GM23248 (cell line): ENCODE measurements at regions not wholly inside any gene's neighbourhood (a gene's known extent, or its start where the extent isn't known, plus 50 kb on each side); places are given as distances from the start of the nearest gene placed in this dataset.
"Not testable (repeated sequence)": the region's sequence is repeated elsewhere in the genome, so short reads cannot be mapped to it uniquely, and the experiment has no call there.

Experiments
- DNase-seq: peaks from one replicate; pipeline ENCODE4 v3.0.0-alpha.2; 2015
- H2AFZ ChIP-seq: fragments of 200-600 bp; sonication (generic); 2 replicates; pipeline ENCODE4 v1.6.1; 2016; ENCODE audit warnings: antibody characterized with exemption
- H3F3A ChIP-seq: fragments of 200-600 bp; sonication (generic); 2 replicates; pipeline ENCODE4 v1.6.1; 2016; ENCODE audit warnings: mild to moderate bottlenecking, antibody characterized with exemption, mixed run types; ENCODE audit not compliant: insufficient read depth
- H3K27ac ChIP-seq: fragments of 200-600 bp; sonication (generic); 2 replicates; pipeline ENCODE4 v1.5.1; 2016; ENCODE audit warnings: mild to moderate bottlenecking
- H3K27me3 ChIP-seq: fragments of 200-600 bp; sonication (generic); replicated peaks from 2 replicates; pipeline ENCODE4 v1.6.1; 2016; ENCODE audit warnings: mild to moderate bottlenecking; ENCODE audit not compliant: insufficient read depth
- H3K36me3 ChIP-seq: fragments of 200-600 bp; sonication (generic); 2 replicates; pipeline ENCODE4 v1.6.1; 2016; ENCODE audit warnings: low read depth, mild to moderate bottlenecking
- H3K4me1 ChIP-seq: fragments of 200-600 bp; sonication (generic); 2 replicates; pipeline ENCODE4 v1.6.1; 2016; ENCODE audit warnings: mild to moderate bottlenecking; ENCODE audit not compliant: insufficient read depth
- H3K4me2 ChIP-seq: fragments of 200-600 bp; sonication (generic); one replicate; pipeline ENCODE4 v1.6.1; 2016; ENCODE audit warnings: mild to moderate bottlenecking; ENCODE audit not compliant: unreplicated experiment
- H3K4me3 ChIP-seq: fragments of 200-600 bp; sonication (generic); 2 replicates; pipeline ENCODE4 v1.5.1; 2016; ENCODE audit warnings: mild to moderate bottlenecking
- H3K79me2 ChIP-seq: fragments of 200-600 bp; sonication (generic); 2 replicates; pipeline ENCODE4 v1.6.1; 2016; ENCODE audit warnings: mild to moderate bottlenecking; ENCODE audit not compliant: insufficient read depth
- H3K9ac ChIP-seq: fragments of 200-600 bp; sonication (generic); 2 replicates; pipeline ENCODE4 v1.6.1; 2016; ENCODE audit warnings: mild to moderate bottlenecking
- H3K9me2 ChIP-seq: fragments of 200-600 bp; sonication (generic); 2 replicates; pipeline ENCODE4 v1.6.1; 2016; ENCODE audit warnings: mixed run types, mild to moderate bottlenecking, moderate library complexity; ENCODE audit not compliant: insufficient read depth
- H3K9me3 ChIP-seq: fragments of 200-600 bp; sonication (generic); one replicate; pipeline ENCODE4 v1.6.1; 2017; ENCODE audit warnings: low read depth
- H4K20me1 ChIP-seq: fragments of 200-600 bp; sonication (generic); 2 replicates; pipeline ENCODE4 v1.6.0; 2016; ENCODE audit not compliant: insufficient read depth
- WGBS, 2 experiments: methylation state at CpG; one replicate each; pipeline ENCODE4 v1.1.6; 2015 to 2017; ENCODE audit warnings: low lambda C conversion rate in 2 of 2, low coverage in 1 of 2; ENCODE audit errors: missing lambda C conversion rate in 2 of 2; 5-methylcytosine and 5-hydroxymethylcytosine counted together
- in situ Hi-C: fragments of 300-500 bp; cut with MboI; formaldehyde crosslinking; loops from 2 replicates; pipeline ENCODE4 v1.15.0; 2020

- not testable (repeated sequence) for H4K20me1 ChIP-seq, H3K79me2 ChIP-seq, H3K9me2 ChIP-seq, H3K4me1 ChIP-seq, H3K36me3 ChIP-seq, H3K27me3 ChIP-seq, H2AFZ ChIP-seq, H3K27ac ChIP-seq, H3K9ac ChIP-seq, H3K4me3 ChIP-seq, H3F3A ChIP-seq, H3K9me3 ChIP-seq, H3K4me2 ChIP-seq
- DNase-seq, result peak; percentile 67
- WGBS, 2 experiments, result 57 to 69% methylated on average over 5 of the region's 6 CpGs
- in situ Hi-C loops, result loop anchor here (25.0 kb wide), 1 partner anchor 156 kb away; the partner anchor contains the start of genes TTC19 and ZSWIM7
Measured at GRCh38 chr17:15831182-15831581, 99.1 kb downstream of the TBC1D26 start.

- not testable (repeated sequence) for H3K27me3 ChIP-seq, H3F3A ChIP-seq, H3K36me3 ChIP-seq, H2AFZ ChIP-seq, H3K4me2 ChIP-seq, H3K79me2 ChIP-seq, H3K9me2 ChIP-seq, H3K4me1 ChIP-seq, H3K9ac ChIP-seq, H3K9me3 ChIP-seq, H3K4me3 ChIP-seq, DNase-seq, H4K20me1 ChIP-seq, H3K27ac ChIP-seq
- WGBS, 2 experiments, result 91 to 92% methylated on average over 11 of the region's 11 CpGs
- in situ Hi-C loops, result loop anchor here (25.0 kb wide), 1 partner anchor 154 kb away; the partner anchor contains the start of genes TTC19 and ZSWIM7
Measured at GRCh38 chr17:15832921-15833480, 100.9 kb downstream of the TBC1D26 start.

- 38 to 45% methylated on average over 5 of the region's 5 CpGs for WGBS, 2 experiments
- not testable (repeated sequence) for DNase-seq, H3K27ac ChIP-seq, H4K20me1 ChIP-seq, H3K27me3 ChIP-seq, H3K9me3 ChIP-seq, H3K36me3 ChIP-seq, H3K9me2 ChIP-seq, H3K79me2 ChIP-seq, H3K4me1 ChIP-seq, H2AFZ ChIP-seq, H3F3A ChIP-seq, H3K4me2 ChIP-seq, H3K4me3 ChIP-seq, H3K9ac ChIP-seq
- in situ Hi-C loops, result loop anchor here (25.0 kb wide), 1 partner anchor 153 kb away; the partner anchor contains the start of genes TTC19 and ZSWIM7
Measured at GRCh38 chr17:15833890-15834289, 101.8 kb downstream of the TBC1D26 start.

GRCh38 chr17:15835481-15835880 is 103.4 kb downstream of the TBC1D26 start:
- not testable (repeated sequence) for DNase-seq, H3K4me1 ChIP-seq, H3K4me3 ChIP-seq, H2AFZ ChIP-seq, H4K20me1 ChIP-seq, H3K79me2 ChIP-seq, H3K27ac ChIP-seq, H3K9me3 ChIP-seq, H3K9ac ChIP-seq, H3F3A ChIP-seq, H3K4me2 ChIP-seq, H3K9me2 ChIP-seq, H3K27me3 ChIP-seq, H3K36me3 ChIP-seq
- 44 to 47% methylated on average over 2 of the region's 4 CpGs for WGBS, 2 experiments
- in situ Hi-C loops, result loop anchor here (25.0 kb wide), 1 partner anchor 152 kb away; the partner anchor contains the start of genes TTC19 and ZSWIM7

DNA sequence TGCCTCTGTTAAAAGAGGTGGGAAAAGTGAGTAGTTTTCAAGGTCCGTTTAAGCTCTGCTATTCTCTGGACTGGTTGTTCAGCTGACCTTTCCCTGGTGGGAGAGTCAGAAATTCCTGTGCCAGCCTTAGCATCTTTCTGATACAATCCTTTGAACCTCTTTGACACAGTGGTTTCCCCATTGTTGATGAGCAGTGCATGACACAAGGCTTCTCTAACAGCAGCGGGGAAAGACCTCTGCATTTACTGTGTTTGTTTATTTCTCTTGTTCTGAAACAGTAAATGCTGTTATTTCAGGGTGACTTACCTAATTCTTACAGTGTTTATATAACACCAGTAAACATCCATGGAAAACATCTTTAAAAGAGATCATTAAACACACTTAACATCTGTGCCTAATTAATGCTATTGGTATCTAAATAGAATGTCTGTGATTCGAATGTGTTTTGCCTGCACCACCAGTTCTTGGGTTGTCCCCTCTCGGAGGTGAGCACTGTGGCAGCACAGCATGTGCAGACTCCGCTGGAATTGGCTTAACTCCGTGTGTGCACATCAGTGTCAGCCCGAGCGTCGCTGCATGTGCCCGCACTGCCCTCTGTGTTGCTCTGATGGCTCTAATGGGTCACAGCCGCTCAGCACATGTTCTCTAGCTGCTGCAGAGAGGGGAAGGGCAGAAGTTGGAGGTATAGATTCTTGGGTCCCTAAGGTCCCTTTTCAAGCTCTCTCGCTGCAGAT is 104.3 kb downstream of the TBC1D26 start:
- WGBS, 2 experiments, result 41 to 66% methylated on average over 4 to 9 of the region's 12 CpGs
- H3K9ac ChIP-seq, H3K36me3 ChIP-seq, H4K20me1 ChIP-seq, H3K79me2 ChIP-seq, H3K4me3 ChIP-seq, H2AFZ ChIP-seq, H3F3A ChIP-seq, H3K4me2 ChIP-seq, H3K27ac ChIP-seq, H3K9me3 ChIP-seq, H3K4me1 ChIP-seq, DNase-seq, H3K9me2 ChIP-seq, H3K27me3 ChIP-seq: not testable (repeated sequence)
- in situ Hi-C loops, result loop anchor here (25.0 kb wide), 1 partner anchor 151 kb away; the partner anchor contains the start of genes TTC19 and ZSWIM7

DNA sequence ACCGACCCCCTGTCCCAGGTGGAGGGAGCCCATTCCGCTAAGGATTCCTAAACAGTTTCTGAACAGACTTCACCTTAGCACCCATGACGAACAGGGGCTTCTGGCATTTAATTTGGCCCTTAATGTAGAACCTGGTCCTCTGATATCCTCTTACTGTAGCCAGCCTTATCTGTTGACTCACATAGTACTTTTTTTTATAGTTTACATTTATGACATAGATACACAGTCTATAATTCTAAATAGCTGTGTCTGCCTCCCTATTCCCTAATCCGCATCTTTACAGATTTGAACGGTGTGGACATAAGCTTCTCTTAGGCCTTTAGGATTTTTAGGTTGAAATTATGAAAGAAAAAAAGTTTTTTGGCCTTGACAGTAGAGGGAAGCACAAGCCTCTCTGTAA is 104.9 kb downstream of the TBC1D26 start:
- H3K4me3 ChIP-seq, H3K27me3 ChIP-seq, H3K27ac ChIP-seq, DNase-seq, H3K9me3 ChIP-seq, H3K4me1 ChIP-seq, H4K20me1 ChIP-seq, H3K9me2 ChIP-seq, H2AFZ ChIP-seq, H3F3A ChIP-seq, H3K79me2 ChIP-seq, H3K4me2 ChIP-seq, H3K9ac ChIP-seq, H3K36me3 ChIP-seq: not testable (repeated sequence)
- in situ Hi-C loops, result loop anchor here (25.0 kb wide), 1 partner anchor 150 kb away; the partner anchor contains the start of genes TTC19 and ZSWIM7
- WGBS, 2 experiments, result 61 to 66% methylated on average over 5 of the region's 5 CpGs

GRCh38 chr17:15847447-15848229 is 97.3 kb upstream of the ADORA2B start:
- in situ Hi-C loops, result loop anchor here (25.0 kb wide), 1 partner anchor 140 kb away; the partner anchor contains the start of genes TTC19 and ZSWIM7

More at GRCh38 chr17:15847447-15848229, 97.3 kb upstream of the ADORA2B start:
- Histone ChIP-seq H3K27ac (0 out of 2 replicates have a peak overlapping the region, but pooled peaks have one; percentile 21), H3K4me2 (peak overlapping the region; percentile 20), H3K9ac (peak overlapping the region; percentile 30; the same call in 1 of the 2 replicates)
- H3K4me1 ChIP-seq, H3F3A ChIP-seq, H3K27me3 ChIP-seq, H3K9me3 ChIP-seq, H3K4me3 ChIP-seq, H2AFZ ChIP-seq, H4K20me1 ChIP-seq, H3K36me3 ChIP-seq, H3K9me2 ChIP-seq, H3K79me2 ChIP-seq: not testable (repeated sequence)
- 27 to 38% methylated on average over 6 of the region's 6 CpGs for WGBS, 2 experiments
- peak; percentile 36 for DNase-seq
